ENCODE measurements at regions not wholly inside any gene's neighbourhood (a gene's known extent, or its start where the extent isn't known, plus 50 kb on each side); places are given as distances from the start of the nearest gene placed in this dataset.

- TF ChIP-seq CEBPB (IDR thresholded peaks at IDR 0.05) (no peak), EP300 (IDR thresholded peaks at IDR 0.05; ENCODE audit: borderline replicate concordance) (no peak), CREB1 (IDR thresholded peaks at IDR 0.05; ENCODE audit: low read depth) (no peak), YY1 (IDR thresholded peaks at IDR 0.05; ENCODE audit: low read depth) (no peak), RAD21 (IDR thresholded peaks at IDR 0.05; ENCODE audit: low read depth) (no peak)
- TF ChIP-seq, protein P1, sequence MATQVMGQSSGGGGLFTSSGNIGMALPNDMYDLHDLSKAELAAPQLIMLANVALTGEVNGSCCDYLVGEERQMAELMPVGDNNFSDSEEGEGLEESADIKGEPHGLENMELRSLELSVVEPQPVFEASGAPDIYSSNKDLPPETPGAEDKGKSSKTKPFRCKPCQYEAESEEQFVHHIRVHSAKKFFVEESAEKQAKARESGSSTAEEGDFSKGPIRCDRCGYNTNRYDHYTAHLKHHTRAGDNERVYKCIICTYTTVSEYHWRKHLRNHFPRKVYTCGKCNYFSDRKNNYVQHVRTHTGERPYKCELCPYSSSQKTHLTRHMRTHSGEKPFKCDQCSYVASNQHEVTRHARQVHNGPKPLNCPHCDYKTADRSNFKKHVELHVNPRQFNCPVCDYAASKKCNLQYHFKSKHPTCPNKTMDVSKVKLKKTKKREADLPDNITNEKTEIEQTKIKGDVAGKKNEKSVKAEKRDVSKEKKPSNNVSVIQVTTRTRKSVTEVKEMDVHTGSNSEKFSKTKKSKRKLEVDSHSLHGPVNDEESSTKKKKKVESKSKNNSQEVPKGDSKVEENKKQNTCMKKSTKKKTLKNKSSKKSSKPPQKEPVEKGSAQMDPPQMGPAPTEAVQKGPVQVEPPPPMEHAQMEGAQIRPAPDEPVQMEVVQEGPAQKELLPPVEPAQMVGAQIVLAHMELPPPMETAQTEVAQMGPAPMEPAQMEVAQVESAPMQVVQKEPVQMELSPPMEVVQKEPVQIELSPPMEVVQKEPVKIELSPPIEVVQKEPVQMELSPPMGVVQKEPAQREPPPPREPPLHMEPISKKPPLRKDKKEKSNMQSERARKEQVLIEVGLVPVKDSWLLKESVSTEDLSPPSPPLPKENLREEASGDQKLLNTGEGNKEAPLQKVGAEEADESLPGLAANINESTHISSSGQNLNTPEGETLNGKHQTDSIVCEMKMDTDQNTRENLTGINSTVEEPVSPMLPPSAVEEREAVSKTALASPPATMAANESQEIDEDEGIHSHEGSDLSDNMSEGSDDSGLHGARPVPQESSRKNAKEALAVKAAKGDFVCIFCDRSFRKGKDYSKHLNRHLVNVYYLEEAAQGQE (IDR thresholded peaks at IDR 0.05; ENCODE audit: low read depth): no peak
Measured at GRCh38 chr3:88343264-88343663, 193.5 kb downstream of the C3orf38 start.
